DND-41 (cell line): ENCODE measurements at regions not wholly inside any gene's neighbourhood (a gene's known extent, or its start where the extent isn't known, plus 50 kb on each side); places are given as distances from the start of the nearest gene placed in this dataset.

Source experiments
- ATAC-seq: fragments of 200-7000 bp; cut with Tn5 transposase; 3 replicates; pipeline ENCODE4 v1.9.1; 2021; ENCODE audit warnings: low read depth; ENCODE audit not compliant: insufficient read depth
- DNase-seq: peaks from one replicate; pipeline ENCODE4 v3.0.0-alpha.2; 2020
- H2AFZ ChIP-seq: 2 replicates; pipeline ENCODE4 v1.6.0; 2012; ENCODE audit warnings: low read depth, low read length
- H3K27ac ChIP-seq: 2 replicates; pipeline ENCODE4 v1.5.1; 2012; ENCODE audit warnings: low read length, inconsistent platforms
- H3K27me3 ChIP-seq: fragments of 200-600 bp; sonication (generic); 2 replicates; pipeline ENCODE4 v1.6.0; 2012; ENCODE audit warnings: low read length, mild to moderate bottlenecking, inconsistent platforms; ENCODE audit not compliant: insufficient read depth, poor library complexity
- H3K36me3 ChIP-seq: 2 replicates; pipeline ENCODE4 v1.5.1; 2012; ENCODE audit warnings: low read length, inconsistent platforms; ENCODE audit not compliant: insufficient read depth
- H3K4me1 ChIP-seq: 2 replicates; pipeline ENCODE4 v1.5.1; 2012; ENCODE audit warnings: mild to moderate bottlenecking, low read length; ENCODE audit not compliant: insufficient read depth
- H3K4me2 ChIP-seq: 2 replicates; pipeline ENCODE4 v1.6.0; 2012; ENCODE audit warnings: mild to moderate bottlenecking, moderate library complexity, low read length, inconsistent platforms; ENCODE audit not compliant: insufficient read depth
- H3K4me3 ChIP-seq, 2 experiments: fragments of 200-600 bp in 1 of 2; shearing (Covaris generic) in 1 of 2; 2 replicates each; pipeline ENCODE4 v1.5.1; 2012 to 2016; ENCODE audit warnings: inconsistent platforms in 2 of 2, low read length in 2 of 2, mild to moderate bottlenecking in 2 of 2, low read depth in 1 of 2, moderate library complexity in 1 of 2
- H3K79me2 ChIP-seq: 2 replicates; pipeline ENCODE4 v1.6.0; 2012; ENCODE audit warnings: low read length, inconsistent platforms; ENCODE audit not compliant: insufficient read depth
- H3K9ac ChIP-seq: 2 replicates; pipeline ENCODE4 v1.6.0; 2012; ENCODE audit warnings: low read depth, mild to moderate bottlenecking, inconsistent platforms, low read length, moderate library complexity
- H3K9me3 ChIP-seq: 2 replicates; pipeline ENCODE4 v1.5.1; 2012; ENCODE audit warnings: low read length, moderate library complexity, mild to moderate bottlenecking, inconsistent platforms; ENCODE audit not compliant: insufficient read depth, severe bottlenecking
- H4K20me1 ChIP-seq: 2 replicates; pipeline ENCODE4 v1.6.0; 2012; ENCODE audit warnings: low read length; ENCODE audit not compliant: insufficient read depth
- EZH2 ChIP-seq: IDR thresholded peaks from 3 replicates; pipeline ENCODE4 v1.6.1; 2012; ENCODE audit warnings: borderline replicate concordance, low read depth, mild to moderate bottlenecking, moderate library complexity, low read length, inconsistent platforms; ENCODE audit not compliant: severe bottlenecking
- TF ChIP-seq, protein P1 (sequence below): IDR thresholded peaks from 2 replicates; pipeline ENCODE4 v1.5.1; 2012; ENCODE audit warnings: borderline replicate concordance, low read length, moderate library complexity, mild to moderate bottlenecking; ENCODE audit not compliant: poor library complexity, severe bottlenecking; ENCODE audit errors: extremely low read depth

DNA sequence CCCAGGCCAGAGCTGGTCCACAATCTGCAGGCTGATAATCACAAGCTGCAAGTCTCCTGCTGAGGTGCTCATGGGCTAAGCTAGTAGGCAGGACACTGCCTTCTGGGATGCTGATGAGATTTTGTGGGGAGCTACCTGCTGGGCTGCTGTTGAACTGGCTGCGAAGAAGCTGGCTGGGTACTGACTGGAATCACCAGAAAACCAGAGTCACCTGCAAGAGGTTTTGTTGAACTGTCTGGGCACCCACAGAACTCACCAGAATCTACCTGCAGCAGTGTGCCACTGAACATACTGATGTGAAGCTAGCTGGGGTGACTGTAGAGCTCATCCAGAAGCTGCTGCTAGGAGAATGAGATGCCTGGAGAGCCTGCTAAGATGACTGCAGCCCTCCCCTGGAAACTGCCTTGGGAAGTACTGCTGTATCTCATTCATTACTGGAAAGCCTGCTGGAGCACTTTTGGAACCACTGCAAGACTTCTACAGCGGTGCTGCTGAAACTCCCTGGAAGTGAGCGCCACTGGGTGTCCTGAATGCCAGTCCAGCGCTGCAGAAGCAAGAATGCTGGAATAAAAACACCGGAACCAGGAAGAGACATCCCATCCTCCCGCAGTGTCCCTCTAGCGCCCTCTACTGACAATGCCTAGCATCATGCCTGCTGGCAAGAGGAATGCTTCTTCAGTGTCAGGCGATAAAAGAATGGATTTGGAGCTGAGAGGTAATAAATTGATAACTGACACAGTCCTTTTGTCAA lies 64.9 kb upstream of the ARHGAP18 start:
- Histone ChIP-seq H3K36me3 (no peaks in the 10 kb centered on the region), H4K20me1 (no peaks in the 10 kb centered on the region), H3K79me2 (no peaks in the 10 kb centered on the region), H3K9me3 (peaks cover 15% of the 10 kb centered on the region), H3K27me3 (no peaks in the 10 kb centered on the region), H3K4me2 (no peak overlapping the region), H2AFZ (peak overlapping the region; percentile 43; the same call in 1 of the 2 replicates), H3K4me1 (0 out of 2 replicates have a peak, but pooled peaks cover 3% of the 10 kb centered on the region), H3K4me3 (no peak overlapping the region), H3K27ac (no peak overlapping the region), H3K9ac (no peak overlapping the region)
- peak; percentile 61 for DNase-seq
- TF ChIP-seq, protein P1, sequence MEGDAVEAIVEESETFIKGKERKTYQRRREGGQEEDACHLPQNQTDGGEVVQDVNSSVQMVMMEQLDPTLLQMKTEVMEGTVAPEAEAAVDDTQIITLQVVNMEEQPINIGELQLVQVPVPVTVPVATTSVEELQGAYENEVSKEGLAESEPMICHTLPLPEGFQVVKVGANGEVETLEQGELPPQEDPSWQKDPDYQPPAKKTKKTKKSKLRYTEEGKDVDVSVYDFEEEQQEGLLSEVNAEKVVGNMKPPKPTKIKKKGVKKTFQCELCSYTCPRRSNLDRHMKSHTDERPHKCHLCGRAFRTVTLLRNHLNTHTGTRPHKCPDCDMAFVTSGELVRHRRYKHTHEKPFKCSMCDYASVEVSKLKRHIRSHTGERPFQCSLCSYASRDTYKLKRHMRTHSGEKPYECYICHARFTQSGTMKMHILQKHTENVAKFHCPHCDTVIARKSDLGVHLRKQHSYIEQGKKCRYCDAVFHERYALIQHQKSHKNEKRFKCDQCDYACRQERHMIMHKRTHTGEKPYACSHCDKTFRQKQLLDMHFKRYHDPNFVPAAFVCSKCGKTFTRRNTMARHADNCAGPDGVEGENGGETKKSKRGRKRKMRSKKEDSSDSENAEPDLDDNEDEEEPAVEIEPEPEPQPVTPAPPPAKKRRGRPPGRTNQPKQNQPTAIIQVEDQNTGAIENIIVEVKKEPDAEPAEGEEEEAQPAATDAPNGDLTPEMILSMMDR = peak; percentile 90
- no peak for TF ChIP-seq EZH2
- peak; percentile 62 for ATAC-seq

DNA sequence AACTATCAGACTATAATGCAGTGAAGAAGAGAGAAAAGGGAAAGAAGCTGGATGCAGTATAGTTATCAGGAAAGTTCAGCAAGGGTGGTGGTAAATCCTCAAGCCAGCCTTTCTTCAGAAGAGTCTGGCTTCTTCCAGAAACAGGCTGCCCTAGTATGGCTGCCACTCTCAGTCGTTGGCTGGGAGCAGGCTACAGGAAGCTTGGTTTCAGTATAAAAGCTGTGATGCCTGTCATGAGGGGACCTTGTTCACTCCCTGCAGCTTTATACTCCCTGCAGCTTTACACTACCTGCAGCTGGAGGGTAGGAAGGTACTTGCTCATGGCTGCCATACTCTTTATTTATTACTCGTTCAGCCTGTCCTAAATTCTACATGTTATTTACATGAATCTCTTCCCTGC lies 63.3 kb upstream of the ARHGAP18 start:
- Histone ChIP-seq H3K4me1 (peaks cover 7% of the 10 kb centered on the region; the same call in 1 of the 2 replicates), H3K27me3 (no peaks in the 10 kb centered on the region), H3K9ac (no peak overlapping the region), H3K36me3 (no peaks in the 10 kb centered on the region), H3K4me2 (no peak overlapping the region), H4K20me1 (no peaks in the 10 kb centered on the region), H2AFZ (no peak overlapping the region), H3K79me2 (no peaks in the 10 kb centered on the region), H3K4me3 (no peak overlapping the region), H3K27ac (no peak overlapping the region), H3K9me3 (peaks cover 5% of the 10 kb centered on the region)
- TF ChIP-seq, protein P1 = no peak
- TF ChIP-seq EZH2 = no peak
- ATAC-seq (peak; percentile 81), DNase-seq (no peak)

DNA sequence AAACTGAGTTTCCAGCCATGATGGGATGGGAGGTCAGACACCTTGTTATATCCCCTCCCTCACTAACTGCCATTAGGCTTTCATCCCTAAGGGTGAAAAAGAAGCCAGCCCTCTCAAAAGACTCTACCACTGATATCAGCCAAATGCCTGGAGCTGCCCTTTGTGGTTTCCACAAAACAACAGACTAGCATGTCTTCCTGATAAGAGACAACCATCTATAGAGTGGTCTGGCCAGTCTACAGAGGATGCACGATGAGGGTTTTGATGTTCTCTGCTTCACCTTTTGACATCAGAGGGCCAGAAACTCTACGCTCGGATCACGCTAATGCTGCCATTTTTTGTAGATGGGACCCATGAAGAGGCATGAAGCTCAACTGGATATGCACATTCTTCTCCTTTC lies 61.7 kb upstream of the ARHGAP18 start:
- DNase-seq (no peak), ATAC-seq (no peak)
- Histone ChIP-seq H4K20me1 (no peaks in the 10 kb centered on the region), H3K36me3 (no peaks in the 10 kb centered on the region), H3K27me3 (no peaks in the 10 kb centered on the region), H3K4me3 (no peak overlapping the region), H3K9me3 (no peaks in the 10 kb centered on the region), H3K4me1 (peaks cover 24% of the 10 kb centered on the region), H3K27ac (no peak overlapping the region), H3K4me2 (no peak overlapping the region), H3K9ac (no peak overlapping the region), H3K79me2 (no peaks in the 10 kb centered on the region), H2AFZ (no peak overlapping the region)
- no peak for TF ChIP-seq EZH2
- TF ChIP-seq, protein P1 = no peak
